ENCODE measurements at regions not wholly inside any gene's neighbourhood (a gene's known extent, or its start where the extent isn't known, plus 50 kb on each side); places are given as distances from the start of the nearest gene placed in this dataset.

DNA sequence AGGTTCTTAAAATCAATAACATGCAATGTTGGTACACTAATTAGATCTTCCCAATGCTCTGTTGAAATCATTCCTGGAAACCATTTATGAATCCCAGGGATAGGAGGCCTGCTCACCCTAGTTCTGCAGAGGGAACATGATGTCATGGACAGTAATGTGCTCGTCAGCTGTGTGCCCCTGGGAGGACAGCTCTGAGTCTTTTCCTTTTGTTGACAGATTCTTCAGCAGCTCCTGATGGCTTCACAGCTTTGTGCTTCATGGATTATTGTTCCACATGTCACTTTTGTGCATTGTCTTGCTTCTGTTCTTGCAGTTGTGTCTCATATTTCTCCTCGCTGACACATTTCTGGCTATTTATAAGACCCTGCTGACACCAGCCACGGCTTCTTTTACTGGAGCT is 367.5 kb downstream of the CCSER2 start:
- Histone ChIP-seq H3K18ac (ENCODE audit: low read depth, low read length) (no peak overlapping the region), H2AFZ (replicated peaks; ENCODE audit: low read length, poor library complexity) (no peak overlapping the region), H2BK120ac (ENCODE audit: low read depth, low read length) (no peak overlapping the region), H3K27ac (ENCODE audit: insufficient read depth, low read length) (no peak overlapping the region), H3K4ac (ENCODE audit: low read depth, low read length) (no peak overlapping the region), H3K14ac (replicated peaks; ENCODE audit: low read depth, low read length) (no peak overlapping the region), H3K23ac (ENCODE audit: low read depth, low read length) (no peak overlapping the region), H3K9me1 (ENCODE audit: insufficient read depth, low read length) (no peaks in the 10 kb centered on the region), H3K79me1 (ENCODE audit: low read depth in 1 of 2, low read length in 2 of 2) (no peaks in the 10 kb centered on the region), H2BK15ac (ENCODE audit: low read depth, low read length) (no peak overlapping the region), H3K4me2 (ENCODE audit: low read depth, low read length) (no peak overlapping the region), H4K91ac (ENCODE audit: insufficient read depth, low read depth, low read length) (no peak overlapping the region), H2BK5ac (ENCODE audit: low read depth, low read length, poor library complexity, severe bottlenecking) (no peak overlapping the region), H4K5ac (ENCODE audit: low read depth, low read length) (no peak overlapping the region), H3K4me3 (ENCODE audit: insufficient read depth, low read depth, low read length) (no peak overlapping the region), H2AK5ac (ENCODE audit: low read depth, low read length) (no peak overlapping the region), H3K9ac (ENCODE audit: low read depth, low read length) (no peak overlapping the region), H3K4me1 (ENCODE audit: control insufficient read depth, insufficient read depth, low read length) (no peaks in the 10 kb centered on the region), H4K8ac (ENCODE audit: low read depth in 2 of 2, low read length in 2 of 2) (no peak overlapping the region), H2AK9ac (replicated peaks; ENCODE audit: low read depth, low read length, poor library complexity) (no peak overlapping the region), H3K9me3 (ENCODE audit: control insufficient read depth, insufficient read depth, low read length) (peaks cover 4% of the 10 kb centered on the region; the same call in 1 of the 2 replicates), H4K20me1 (ENCODE audit: insufficient read depth, low read length) (no peaks in the 10 kb centered on the region), H2BK20ac (ENCODE audit: low read depth, low read length) (no peak overlapping the region), H3K56ac (ENCODE audit: extremely low read depth, insufficient read depth, low read length) (no peak overlapping the region), H3K27me3 (ENCODE audit: control insufficient read depth, insufficient read depth, low read length) (no peaks in the 10 kb centered on the region), H3K36me3 (ENCODE audit: control insufficient read depth, insufficient read depth, low read length) (no peaks in the 10 kb centered on the region)
- POLR2A ChIA-PET (ENCODE audit: unreplicated experiment): no interaction called here
- no TSS peak for BruUV-seq (replicated peaks)
- TF ChIP-seq RAD21 (IDR thresholded peaks at IDR 0.05; ENCODE audit: low read length) (no peak), POLR2A (IDR thresholded peaks at IDR 0.05; ENCODE audit: low read depth, low read length) (no peak), CEBPB (IDR thresholded peaks at IDR 0.05; ENCODE audit: low read depth, low read length) (no peak), BHLHE40 (IDR thresholded peaks at IDR 0.05; ENCODE audit: low read depth, low read length) (no peak), FOS (IDR thresholded peaks at IDR 0.05; ENCODE audit: low read depth, low read length) (no peak), SMC3 (IDR thresholded peaks at IDR 0.05; ENCODE audit: low read depth, low read length) (no peak), CHD1 (IDR thresholded peaks at IDR 0.05; ENCODE audit: low read depth, low read length) (no peak), MAZ (IDR thresholded peaks at IDR 0.05; ENCODE audit: borderline replicate concordance, low read depth, low read length) (no peak), MAFK (IDR thresholded peaks at IDR 0.05; ENCODE audit: low read depth, low read length) (no peak), NFE2L2 (IDR thresholded peaks at IDR 0.05; ENCODE audit: low read depth, low read length) (no peak), RCOR1 (IDR thresholded peaks at IDR 0.05; ENCODE audit: insufficient replicate concordance, low read length) (no peak), RFX5 (IDR thresholded peaks at IDR 0.05; ENCODE audit: low read depth, low read length) (no peak)
- TF ChIP-seq, protein P1, sequence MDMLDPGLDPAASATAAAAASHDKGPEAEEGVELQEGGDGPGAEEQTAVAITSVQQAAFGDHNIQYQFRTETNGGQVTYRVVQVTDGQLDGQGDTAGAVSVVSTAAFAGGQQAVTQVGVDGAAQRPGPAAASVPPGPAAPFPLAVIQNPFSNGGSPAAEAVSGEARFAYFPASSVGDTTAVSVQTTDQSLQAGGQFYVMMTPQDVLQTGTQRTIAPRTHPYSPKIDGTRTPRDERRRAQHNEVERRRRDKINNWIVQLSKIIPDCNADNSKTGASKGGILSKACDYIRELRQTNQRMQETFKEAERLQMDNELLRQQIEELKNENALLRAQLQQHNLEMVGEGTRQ (IDR thresholded peaks at IDR 0.05; ENCODE audit: low read depth, low read length): no peak
- TF ChIP-seq, protein P2, sequence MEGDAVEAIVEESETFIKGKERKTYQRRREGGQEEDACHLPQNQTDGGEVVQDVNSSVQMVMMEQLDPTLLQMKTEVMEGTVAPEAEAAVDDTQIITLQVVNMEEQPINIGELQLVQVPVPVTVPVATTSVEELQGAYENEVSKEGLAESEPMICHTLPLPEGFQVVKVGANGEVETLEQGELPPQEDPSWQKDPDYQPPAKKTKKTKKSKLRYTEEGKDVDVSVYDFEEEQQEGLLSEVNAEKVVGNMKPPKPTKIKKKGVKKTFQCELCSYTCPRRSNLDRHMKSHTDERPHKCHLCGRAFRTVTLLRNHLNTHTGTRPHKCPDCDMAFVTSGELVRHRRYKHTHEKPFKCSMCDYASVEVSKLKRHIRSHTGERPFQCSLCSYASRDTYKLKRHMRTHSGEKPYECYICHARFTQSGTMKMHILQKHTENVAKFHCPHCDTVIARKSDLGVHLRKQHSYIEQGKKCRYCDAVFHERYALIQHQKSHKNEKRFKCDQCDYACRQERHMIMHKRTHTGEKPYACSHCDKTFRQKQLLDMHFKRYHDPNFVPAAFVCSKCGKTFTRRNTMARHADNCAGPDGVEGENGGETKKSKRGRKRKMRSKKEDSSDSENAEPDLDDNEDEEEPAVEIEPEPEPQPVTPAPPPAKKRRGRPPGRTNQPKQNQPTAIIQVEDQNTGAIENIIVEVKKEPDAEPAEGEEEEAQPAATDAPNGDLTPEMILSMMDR (conservative IDR thresholded peaks at IDR 0.05; ENCODE audit: low read depth, low read length): no peak
- TF ChIP-seq, protein P3, sequence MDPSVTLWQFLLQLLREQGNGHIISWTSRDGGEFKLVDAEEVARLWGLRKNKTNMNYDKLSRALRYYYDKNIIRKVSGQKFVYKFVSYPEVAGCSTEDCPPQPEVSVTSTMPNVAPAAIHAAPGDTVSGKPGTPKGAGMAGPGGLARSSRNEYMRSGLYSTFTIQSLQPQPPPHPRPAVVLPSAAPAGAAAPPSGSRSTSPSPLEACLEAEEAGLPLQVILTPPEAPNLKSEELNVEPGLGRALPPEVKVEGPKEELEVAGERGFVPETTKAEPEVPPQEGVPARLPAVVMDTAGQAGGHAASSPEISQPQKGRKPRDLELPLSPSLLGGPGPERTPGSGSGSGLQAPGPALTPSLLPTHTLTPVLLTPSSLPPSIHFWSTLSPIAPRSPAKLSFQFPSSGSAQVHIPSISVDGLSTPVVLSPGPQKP (IDR thresholded peaks at IDR 0.05; ENCODE audit: borderline replicate concordance, low read depth, low read length): no peak
- in situ Hi-C loops (cut with MboI; ENCODE audit: low sequenced_read_pairs) (no loop called here), intact Hi-C loops (cut with micrococcal nuclease) (no loop called here), dilution Hi-C loops (cut with HindIII; ENCODE audit: low sequenced_read_pairs, unreplicated experiment) (no loop called here)
- no CpG with 5 or more reads among the region's 3 CpGs for WGBS, 2 experiments (ENCODE audit: extremely low coverage in 2 of 2, insufficient read length in 1 of 2)
- DNase-seq (no peak), ATAC-seq (ENCODE audit: low read depth) (no peak)
- CTCF ChIA-PET: no interaction called here
